ENCODE measurements at regions not wholly inside any gene's neighbourhood (a gene's known extent, or its start where the extent isn't known, plus 50 kb on each side); places are given as distances from the start of the nearest gene placed in this dataset.

GRCh38 chr2:8597094-8597493 is 84.8 kb upstream of the ID2 start:
- DNase-seq (ENCODE audit: low read depth): no peak
- TF ChIP-seq MYC (IDR thresholded peaks at IDR 0.05; ENCODE audit: low read depth, low read length): no peak
- TF ChIP-seq MAX (IDR thresholded peaks at IDR 0.05; ENCODE audit: low read depth, low read length): no peak
- no peak for TF ChIP-seq CTCF (IDR thresholded peaks at IDR 0.05; ENCODE audit: low read depth, low read length)
- H3K4me3 ChIP-seq (ENCODE audit: low read depth, low read length): no peak overlapping the region

GRCh38 chr2:8597559-8598225 is 84.2 kb upstream of the ID2 start:
- DNase-seq (ENCODE audit: low read depth): no peak
- TF ChIP-seq MAX (IDR thresholded peaks at IDR 0.05; ENCODE audit: low read depth, low read length) (no peak), CTCF (IDR thresholded peaks at IDR 0.05; ENCODE audit: low read depth, low read length) (no peak), MYC (IDR thresholded peaks at IDR 0.05; ENCODE audit: low read depth, low read length) (no peak), POLR2A (IDR thresholded peaks at IDR 0.05; ENCODE audit: extremely low read depth, insufficient read length) (no peak)
- H3K4me3 ChIP-seq (ENCODE audit: low read depth, low read length): no peak overlapping the region

- peak; percentile 99 for DNase-seq (ENCODE audit: low read depth)
- TF ChIP-seq POLR2A (IDR thresholded peaks at IDR 0.05; ENCODE audit: extremely low read depth, insufficient read length) (no peak), MYC (IDR thresholded peaks at IDR 0.05; ENCODE audit: low read depth, low read length) (peak; percentile 65), MAX (IDR thresholded peaks at IDR 0.05; ENCODE audit: low read depth, low read length) (peak; percentile 55; the same call in 1 of the 2 replicates)
- no peak overlapping the region for H3K4me3 ChIP-seq (ENCODE audit: low read depth, low read length)
Measured at GRCh38 chr2:8598295-8599165, 83.3 kb upstream of the ID2 start.

GRCh38 chr2:8599421-8600242 is 82.2 kb upstream of the ID2 start:
- DNase-seq (ENCODE audit: low read depth): no peak
- TF ChIP-seq MAX (IDR thresholded peaks at IDR 0.05; ENCODE audit: low read depth, low read length): no peak
- no peak for TF ChIP-seq CTCF (IDR thresholded peaks at IDR 0.05; ENCODE audit: low read depth, low read length)
- TF ChIP-seq MYC (IDR thresholded peaks at IDR 0.05; ENCODE audit: low read depth, low read length): no peak
- TF ChIP-seq POLR2A (IDR thresholded peaks at IDR 0.05; ENCODE audit: extremely low read depth, insufficient read length): no peak
- no peak overlapping the region for H3K4me3 ChIP-seq (ENCODE audit: low read depth, low read length)

GRCh38 chr2:8600456-8600855 is 81.4 kb upstream of the ID2 start:
- TF ChIP-seq MYC (IDR thresholded peaks at IDR 0.05; ENCODE audit: low read depth, low read length) (no peak), POLR2A (IDR thresholded peaks at IDR 0.05; ENCODE audit: extremely low read depth, insufficient read length) (no peak), CTCF (IDR thresholded peaks at IDR 0.05; ENCODE audit: low read depth, low read length) (no peak), MAX (IDR thresholded peaks at IDR 0.05; ENCODE audit: low read depth, low read length) (no peak)
- H3K4me3 ChIP-seq (ENCODE audit: low read depth, low read length): no peak overlapping the region
- no peak for DNase-seq (ENCODE audit: low read depth)

Data from NB4 (cell line).